Mesendoderm (in vitro differentiated cells): ENCODE measurements at regions not wholly inside any gene's neighbourhood (a gene's known extent, or its start where the extent isn't known, plus 50 kb on each side); places are given as distances from the start of the nearest gene placed in this dataset.

Experiments
- DNase-seq: peaks from one replicate; pipeline ENCODE4 v3.0.0; 2013
- H2AK5ac ChIP-seq: 2 replicates; pipeline ENCODE4 v1.6.1; 2013; ENCODE audit warnings: low read length, inconsistent platforms
- H2BK120ac ChIP-seq: 2 replicates; pipeline ENCODE4 v1.6.1; 2013; ENCODE audit warnings: low read depth, mild to moderate bottlenecking, low read length, moderate library complexity, mixed read lengths
- H2BK15ac ChIP-seq: replicated peaks from 2 replicates; pipeline ENCODE4 v1.6.1; 2013; ENCODE audit warnings: low read depth, mild to moderate bottlenecking, moderate library complexity
- H2BK5ac ChIP-seq: 2 replicates; pipeline ENCODE4 v1.6.1; 2013; ENCODE audit warnings: low read length, inconsistent platforms
- H3K18ac ChIP-seq: 2 replicates; pipeline ENCODE4 v1.6.1; 2013; ENCODE audit warnings: mild to moderate bottlenecking, low read length, mixed read lengths
- H3K23ac ChIP-seq: one replicate; pipeline ENCODE4 v1.6.1; 2013; ENCODE audit warnings: low read length
- H3K27ac ChIP-seq: 2 replicates; pipeline ENCODE4 v1.5.1; 2013; ENCODE audit warnings: low read depth, mild to moderate bottlenecking, inconsistent platforms, low read length, moderate library complexity
- H3K27me3 ChIP-seq: 2 replicates; pipeline ENCODE4 v1.6.1; 2013; ENCODE audit warnings: low read length, control low read depth, mild to moderate bottlenecking, inconsistent platforms; ENCODE audit not compliant: insufficient read depth, poor library complexity
- H3K36me3 ChIP-seq: 2 replicates; pipeline ENCODE4 v1.6.1; 2013; ENCODE audit warnings: low read length, inconsistent platforms; ENCODE audit not compliant: control insufficient read depth, insufficient read depth
- H3K4ac ChIP-seq: one replicate; pipeline ENCODE4 v1.6.1; 2013; ENCODE audit warnings: low read depth, mild to moderate bottlenecking, low read length, moderate library complexity
- H3K4me1 ChIP-seq: 2 replicates; pipeline ENCODE4 v1.6.1; 2013; ENCODE audit warnings: low read depth, low read length, inconsistent platforms; ENCODE audit not compliant: control insufficient read depth
- H3K4me2 ChIP-seq: 2 replicates; pipeline ENCODE4 v1.6.1; 2013; ENCODE audit warnings: low read length
- H3K4me3 ChIP-seq: 2 replicates; pipeline ENCODE4 v1.5.1; 2013; ENCODE audit warnings: mild to moderate bottlenecking, low read length
- H3K56ac ChIP-seq: one replicate; pipeline ENCODE4 v1.6.1; 2013; ENCODE audit warnings: low read length
- H3K79me1 ChIP-seq: 2 replicates; pipeline ENCODE4 v1.6.1; 2013; ENCODE audit warnings: low read length, inconsistent platforms
- H3K79me2 ChIP-seq: 2 replicates; pipeline ENCODE4 v1.6.1; 2013; ENCODE audit warnings: mild to moderate bottlenecking, low read length; ENCODE audit not compliant: control insufficient read depth, insufficient read depth
- H3K9ac ChIP-seq: 2 replicates; pipeline ENCODE4 v1.6.1; 2013; ENCODE audit warnings: low read length, inconsistent platforms
- H4K5ac ChIP-seq: one replicate; pipeline ENCODE4 v1.6.1; 2013; ENCODE audit warnings: low read length
- H4K8ac ChIP-seq: one replicate; pipeline ENCODE4 v1.6.1; 2013; ENCODE audit warnings: low read depth, mild to moderate bottlenecking, control low read depth, low read length, moderate library complexity
- WGBS: extraction: QIAGEN DNeasy Blood & Tissue Kit; methylation state at CpG from one replicate; pipeline ENCODE4 v1.1.7; 2013; ENCODE audit warnings: low lambda C conversion rate, missing lambda C conversion rate; ENCODE audit not compliant: insufficient coverage; ENCODE audit errors: extremely low coverage; 5-methylcytosine and 5-hydroxymethylcytosine counted together

GRCh38 chr6:87808005-87808757, 106.1 kb upstream of the AKIRIN2 start:
- H3K27me3 ChIP-seq: no peaks in the 10 kb centered on the region
- no peaks in the 10 kb centered on the region for H3K79me2 ChIP-seq
- no peak overlapping the region for H3K4ac ChIP-seq
- H3K79me1 ChIP-seq: no peaks in the 10 kb centered on the region
- no peaks in the 10 kb centered on the region for H3K36me3 ChIP-seq
- no peak overlapping the region for H3K9ac ChIP-seq
- no CpG with 5 or more reads among the region's 5 CpGs for WGBS
- DNase-seq: no peak
- no peak overlapping the region for H3K27ac ChIP-seq
- no peak overlapping the region for H3K4me2 ChIP-seq
- H2BK5ac ChIP-seq: no peak overlapping the region
- no peak overlapping the region for H3K4me3 ChIP-seq
- no peak overlapping the region for H2BK15ac ChIP-seq
- H2BK120ac ChIP-seq: no peak overlapping the region
- H2AK5ac ChIP-seq: no peak overlapping the region
- no peak overlapping the region for H4K8ac ChIP-seq
- no peak overlapping the region for H3K56ac ChIP-seq
- H4K5ac ChIP-seq: no peak overlapping the region
- no peaks in the 10 kb centered on the region for H3K4me1 ChIP-seq
- H3K23ac ChIP-seq: no peak overlapping the region
- H3K18ac ChIP-seq: no peak overlapping the region

GRCh38 chr6:87807475-87807874, 105.4 kb upstream of the AKIRIN2 start:
- no peak overlapping the region for H4K8ac ChIP-seq
- H3K4me1 ChIP-seq: no peaks in the 10 kb centered on the region
- H2BK15ac ChIP-seq: no peak overlapping the region
- no peak overlapping the region for H2BK5ac ChIP-seq
- DNase-seq: no peak
- no peak overlapping the region for H3K56ac ChIP-seq
- H2BK120ac ChIP-seq: no peak overlapping the region
- H3K9ac ChIP-seq: no peak overlapping the region
- H3K23ac ChIP-seq: no peak overlapping the region
- H3K79me1 ChIP-seq: no peaks in the 10 kb centered on the region
- no peak overlapping the region for H3K4me2 ChIP-seq
- no peak overlapping the region for H3K4me3 ChIP-seq
- no peak overlapping the region for H3K4ac ChIP-seq
- H3K27me3 ChIP-seq: no peaks in the 10 kb centered on the region
- H3K18ac ChIP-seq: no peak overlapping the region
- no peak overlapping the region for H2AK5ac ChIP-seq
- no peak overlapping the region for H3K27ac ChIP-seq
- H3K79me2 ChIP-seq: no peaks in the 10 kb centered on the region
- no peak overlapping the region for H4K5ac ChIP-seq
- no CpG with 5 or more reads among the region's 4 CpGs for WGBS
- no peaks in the 10 kb centered on the region for H3K36me3 ChIP-seq

- Histone ChIP-seq H3K4me3 (no peak overlapping the region), H3K4ac (no peak overlapping the region), H3K27me3 (no peaks in the 10 kb centered on the region), H2BK15ac (no peak overlapping the region), H2BK120ac (no peak overlapping the region), H4K8ac (no peak overlapping the region), H3K4me1 (no peaks in the 10 kb centered on the region), H2AK5ac (no peak overlapping the region), H3K23ac (no peak overlapping the region), H3K27ac (no peak overlapping the region), H3K4me2 (no peak overlapping the region), H3K79me1 (no peaks in the 10 kb centered on the region), H3K36me3 (no peaks in the 10 kb centered on the region), H3K18ac (no peak overlapping the region), H4K5ac (no peak overlapping the region), H3K56ac (no peak overlapping the region), H3K9ac (no peak overlapping the region), H2BK5ac (no peak overlapping the region), H3K79me2 (no peaks in the 10 kb centered on the region)
- 100% methylated on average over 2 of the region's 4 CpGs for WGBS
- DNase-seq: no peak
Measured at GRCh38 chr6:87806635-87807034, 104.6 kb upstream of the AKIRIN2 start.

GRCh38 chr6:87806099-87806498, 104.1 kb upstream of the AKIRIN2 start:
- H3K36me3 ChIP-seq: no peaks in the 10 kb centered on the region
- no peak overlapping the region for H3K23ac ChIP-seq
- H2BK120ac ChIP-seq: no peak overlapping the region
- no peak overlapping the region for H3K27ac ChIP-seq
- no peak overlapping the region for H4K8ac ChIP-seq
- H4K5ac ChIP-seq: no peak overlapping the region
- H3K4me2 ChIP-seq: no peak overlapping the region
- no peak for DNase-seq
- H2BK5ac ChIP-seq: no peak overlapping the region
- no peaks in the 10 kb centered on the region for H3K4me1 ChIP-seq
- H3K79me1 ChIP-seq: no peaks in the 10 kb centered on the region
- no peak overlapping the region for H3K4me3 ChIP-seq
- no peaks in the 10 kb centered on the region for H3K27me3 ChIP-seq
- H2BK15ac ChIP-seq: no peak overlapping the region
- H3K79me2 ChIP-seq: no peaks in the 10 kb centered on the region
- H3K18ac ChIP-seq: no peak overlapping the region
- no peak overlapping the region for H3K56ac ChIP-seq
- no CpG with 5 or more reads among the region's 1 CpG for WGBS
- no peak overlapping the region for H2AK5ac ChIP-seq
- H3K9ac ChIP-seq: no peak overlapping the region
- no peak overlapping the region for H3K4ac ChIP-seq

GRCh38 chr6:87803791-87804190, 101.8 kb upstream of the AKIRIN2 start:
- H3K18ac ChIP-seq: no peak overlapping the region
- no peak overlapping the region for H3K27ac ChIP-seq
- no peaks in the 10 kb centered on the region for H3K79me2 ChIP-seq
- no peaks in the 10 kb centered on the region for H3K79me1 ChIP-seq
- no CpG with 5 or more reads among the region's 3 CpGs for WGBS
- no peaks in the 10 kb centered on the region for H3K4me1 ChIP-seq
- H2BK15ac ChIP-seq: no peak overlapping the region
- H3K27me3 ChIP-seq: no peaks in the 10 kb centered on the region
- no peak overlapping the region for H4K5ac ChIP-seq
- H3K4me2 ChIP-seq: no peak overlapping the region
- no peaks in the 10 kb centered on the region for H3K36me3 ChIP-seq
- no peak overlapping the region for H3K9ac ChIP-seq
- no peak for DNase-seq
- H2AK5ac ChIP-seq: no peak overlapping the region
- H3K4me3 ChIP-seq: no peak overlapping the region
- H3K56ac ChIP-seq: no peak overlapping the region
- H2BK5ac ChIP-seq: no peak overlapping the region
- no peak overlapping the region for H4K8ac ChIP-seq
- H3K4ac ChIP-seq: no peak overlapping the region
- H3K23ac ChIP-seq: no peak overlapping the region
- no peak overlapping the region for H2BK120ac ChIP-seq

- no peak overlapping the region for H3K4me2 ChIP-seq
- H3K56ac ChIP-seq: no peak overlapping the region
- H2BK5ac ChIP-seq: no peak overlapping the region
- H3K4me3 ChIP-seq: no peak overlapping the region
- no peak for DNase-seq
- no peak overlapping the region for H4K5ac ChIP-seq
- H2BK120ac ChIP-seq: no peak overlapping the region
- H3K4me1 ChIP-seq: no peaks in the 10 kb centered on the region
- H3K9ac ChIP-seq: no peak overlapping the region
- H3K18ac ChIP-seq: no peak overlapping the region
- no peak overlapping the region for H4K8ac ChIP-seq
- H2BK15ac ChIP-seq: no peak overlapping the region
- no peaks in the 10 kb centered on the region for H3K79me2 ChIP-seq
- H3K27ac ChIP-seq: no peak overlapping the region
- H3K79me1 ChIP-seq: no peaks in the 10 kb centered on the region
- no peak overlapping the region for H2AK5ac ChIP-seq
- no peak overlapping the region for H3K4ac ChIP-seq
- no peaks in the 10 kb centered on the region for H3K27me3 ChIP-seq
- no CpG with 5 or more reads among the region's 6 CpGs for WGBS
- no peaks in the 10 kb centered on the region for H3K36me3 ChIP-seq
- no peak overlapping the region for H3K23ac ChIP-seq
Measured at GRCh38 chr6:87799651-87800050, 97.6 kb upstream of the AKIRIN2 start.
